SK-N-SH treated with all-trans-retinoic acid at 6 μM for 48 hours (cell line): ENCODE measurements at regions not wholly inside any gene's neighbourhood (a gene's known extent, or its start where the extent isn't known, plus 50 kb on each side); places are given as distances from the start of the nearest gene placed in this dataset.

Experiments
- ESRRG ChIP-seq: fragments of 250-450 bp; sonication (Bioruptor Pico); IDR thresholded peaks from 2 replicates; pipeline ENCODE4 v1.6.1; 2021; ENCODE audit warnings: mild to moderate bottlenecking
- GLIS3 ChIP-seq: fragments of 250-450 bp; sonication (Bioruptor Pico); IDR thresholded peaks from 2 replicates; pipeline ENCODE4 v1.5.0; 2020; ENCODE audit warnings: mild to moderate bottlenecking, moderate library complexity
- OSR1 ChIP-seq: fragments of 250-450 bp; sonication (Bioruptor Pico); IDR thresholded peaks from 2 replicates; pipeline ENCODE4 v1.8.0; 2022; ENCODE audit warnings: moderate library complexity, mild to moderate bottlenecking, inconsistent platforms
- SNAI2 ChIP-seq: fragments of 250-450 bp; sonication (Bioruptor Pico); IDR thresholded peaks from 2 replicates; pipeline ENCODE4 v1.5.0; 2020; ENCODE audit warnings: mild to moderate bottlenecking, moderate library complexity
- ZFP30 ChIP-seq: fragments of 450-650 bp; formaldehyde crosslinking; IDR thresholded peaks from 2 replicates; pipeline ENCODE4 v1.5.0; 2022; ENCODE audit warnings: mild to moderate bottlenecking, moderate library complexity
- TF ChIP-seq, protein P1 (sequence below): fragments of 250-450 bp; sonication (Bioruptor Pico); IDR thresholded peaks from 2 replicates; pipeline ENCODE4 v1.8.0; 2021; ENCODE audit warnings: low read depth, mild to moderate bottlenecking, moderate library complexity, borderline replicate concordance

- TF ChIP-seq, protein P1, sequence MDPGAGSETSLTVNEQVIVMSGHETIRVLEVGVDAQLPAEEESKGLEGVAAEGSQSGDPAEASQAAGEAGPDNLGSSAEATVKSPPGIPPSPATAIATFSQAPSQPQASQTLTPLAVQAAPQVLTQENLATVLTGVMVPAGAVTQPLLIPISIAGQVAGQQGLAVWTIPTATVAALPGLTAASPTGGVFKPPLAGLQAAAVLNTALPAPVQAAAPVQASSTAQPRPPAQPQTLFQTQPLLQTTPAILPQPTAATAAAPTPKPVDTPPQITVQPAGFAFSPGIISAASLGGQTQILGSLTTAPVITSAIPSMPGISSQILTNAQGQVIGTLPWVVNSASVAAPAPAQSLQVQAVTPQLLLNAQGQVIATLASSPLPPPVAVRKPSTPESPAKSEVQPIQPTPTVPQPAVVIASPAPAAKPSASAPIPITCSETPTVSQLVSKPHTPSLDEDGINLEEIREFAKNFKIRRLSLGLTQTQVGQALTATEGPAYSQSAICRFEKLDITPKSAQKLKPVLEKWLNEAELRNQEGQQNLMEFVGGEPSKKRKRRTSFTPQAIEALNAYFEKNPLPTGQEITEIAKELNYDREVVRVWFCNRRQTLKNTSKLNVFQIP (CRISPR knock-in tag), result no peak
- TF ChIP-seq ZFP30, result no peak
- no peak for TF ChIP-seq GLIS3 (CRISPR knock-in tag)
- no peak for TF ChIP-seq SNAI2 (CRISPR knock-in tag)
- TF ChIP-seq OSR1 (CRISPR knock-in tag), result no peak
- no peak for TF ChIP-seq ESRRG (CRISPR knock-in tag)
Observed at GRCh38 chr18:67318651-67319050, 197.9 kb downstream of the DSEL start.
